ENCODE measurements at regions not wholly inside any gene's neighbourhood (a gene's known extent, or its start where the extent isn't known, plus 50 kb on each side); places are given as distances from the start of the nearest gene placed in this dataset.
"Not testable (repeated sequence)": the region's sequence is repeated elsewhere in the genome, so short reads cannot be mapped to it uniquely, and the experiment has no call there.

DNA sequence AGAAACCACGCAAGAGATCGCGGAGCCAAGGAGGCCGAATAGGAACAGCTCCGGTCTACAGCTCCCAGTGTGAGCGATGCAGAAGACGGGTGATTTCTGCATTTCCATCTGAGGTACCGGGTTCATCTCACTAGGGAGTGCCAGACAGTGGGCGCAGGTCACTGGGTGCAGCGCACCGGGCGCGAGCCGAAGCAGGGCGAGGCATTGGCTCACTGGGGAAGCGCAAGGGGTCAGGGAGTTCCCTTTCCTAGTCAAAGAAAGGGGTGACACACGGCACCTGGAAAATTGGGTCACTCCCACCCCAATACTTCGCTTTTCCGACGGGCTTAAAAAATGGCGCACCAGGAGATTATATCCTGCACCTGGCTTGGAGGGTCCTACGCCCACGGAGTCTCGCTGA is 94.9 kb upstream of the NEK3 start:
- not testable (repeated sequence) for H3K27ac ChIP-seq (ENCODE audit: poor library complexity, severe bottlenecking); H3K4me3 ChIP-seq (ENCODE audit: severe bottlenecking); H3K9me3 ChIP-seq (ENCODE audit: severe bottlenecking); H3K27me3 ChIP-seq (ENCODE audit: insufficient read depth, poor library complexity, severe bottlenecking); H3K4me1 ChIP-seq (ENCODE audit: insufficient read depth, poor library complexity, severe bottlenecking); H3K36me3 ChIP-seq (ENCODE audit: low read depth); ATAC-seq (ENCODE audit: low read depth); DNase-seq (ENCODE audit: low spot score)

GRCh38 chr13:52240752-52241151 is 81.4 kb upstream of the NEK3 start:
- not testable (repeated sequence) for H3K27me3 ChIP-seq (ENCODE audit: insufficient read depth, poor library complexity, severe bottlenecking); H3K27ac ChIP-seq (ENCODE audit: poor library complexity, severe bottlenecking); ATAC-seq (ENCODE audit: low read depth); H3K9me3 ChIP-seq (ENCODE audit: severe bottlenecking); DNase-seq (ENCODE audit: low spot score); H3K4me1 ChIP-seq (ENCODE audit: insufficient read depth, poor library complexity, severe bottlenecking); H3K4me3 ChIP-seq (ENCODE audit: severe bottlenecking); H3K36me3 ChIP-seq (ENCODE audit: low read depth)

DNA sequence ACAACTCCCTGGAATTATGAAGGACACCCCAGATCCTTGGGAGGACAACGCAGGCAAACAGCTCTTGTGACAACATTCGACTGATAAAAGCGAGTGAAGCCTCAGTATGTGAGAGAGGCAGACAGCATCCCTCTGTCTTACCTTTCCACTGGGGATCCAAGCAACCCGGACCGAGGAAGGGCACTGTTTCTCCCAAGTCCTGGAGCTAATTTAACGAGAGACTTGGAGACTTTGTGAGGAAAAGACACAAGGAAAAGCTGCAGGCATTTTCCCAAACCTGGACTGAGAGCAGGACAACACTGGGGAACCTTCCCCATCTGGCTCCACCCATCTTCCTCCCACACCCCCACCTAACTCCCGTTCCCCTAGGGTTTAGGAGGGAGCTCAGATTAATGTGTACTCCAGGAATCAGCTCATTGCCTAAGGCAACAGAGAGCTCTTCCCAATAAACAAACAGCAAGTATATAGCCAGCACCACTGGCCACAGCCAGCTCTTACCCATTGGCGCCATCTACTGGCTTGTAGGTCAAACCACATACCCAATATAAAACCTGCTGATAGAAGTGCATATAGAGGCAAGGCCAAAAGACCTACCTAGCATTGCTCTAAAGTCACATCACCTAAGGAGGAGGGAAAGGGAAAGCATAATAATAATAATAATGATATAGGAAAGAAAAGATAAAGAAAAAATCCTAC is 76.7 kb upstream of the NEK3 start:
- not testable (repeated sequence) for H3K4me3 ChIP-seq (ENCODE audit: severe bottlenecking); H3K36me3 ChIP-seq (ENCODE audit: low read depth); H3K4me1 ChIP-seq (ENCODE audit: insufficient read depth, poor library complexity, severe bottlenecking); H3K9me3 ChIP-seq (ENCODE audit: severe bottlenecking); H3K27me3 ChIP-seq (ENCODE audit: insufficient read depth, poor library complexity, severe bottlenecking); DNase-seq (ENCODE audit: low spot score); H3K27ac ChIP-seq (ENCODE audit: poor library complexity, severe bottlenecking)
- TF ChIP-seq CTCF (IDR thresholded peaks at IDR 0.05; ENCODE audit: poor library complexity, severe bottlenecking): peak; percentile 74
- peak; percentile 93 for ATAC-seq (ENCODE audit: low read depth)

GRCh38 chr13:52234928-52235327 is 75.5 kb upstream of the NEK3 start:
- H3K4me3 ChIP-seq (ENCODE audit: severe bottlenecking); H3K9me3 ChIP-seq (ENCODE audit: severe bottlenecking); DNase-seq (ENCODE audit: low spot score); ATAC-seq (ENCODE audit: low read depth); H3K4me1 ChIP-seq (ENCODE audit: insufficient read depth, poor library complexity, severe bottlenecking); H3K36me3 ChIP-seq (ENCODE audit: low read depth); H3K27me3 ChIP-seq (ENCODE audit: insufficient read depth, poor library complexity, severe bottlenecking); H3K27ac ChIP-seq (ENCODE audit: poor library complexity, severe bottlenecking): not testable (repeated sequence)

GRCh38 chr13:52223063-52223462 is 63.7 kb upstream of the NEK3 start:
- H3K27me3 ChIP-seq (ENCODE audit: insufficient read depth, poor library complexity, severe bottlenecking); H3K27ac ChIP-seq (ENCODE audit: poor library complexity, severe bottlenecking); DNase-seq (ENCODE audit: low spot score); H3K4me3 ChIP-seq (ENCODE audit: severe bottlenecking); H3K4me1 ChIP-seq (ENCODE audit: insufficient read depth, poor library complexity, severe bottlenecking); H3K9me3 ChIP-seq (ENCODE audit: severe bottlenecking); H3K36me3 ChIP-seq (ENCODE audit: low read depth); ATAC-seq (ENCODE audit: low read depth): not testable (repeated sequence)

GRCh38 chr13:52213920-52214319 is 54.5 kb upstream of the NEK3 start:
- H3K9me3 ChIP-seq (ENCODE audit: severe bottlenecking); H3K4me3 ChIP-seq (ENCODE audit: severe bottlenecking); H3K36me3 ChIP-seq (ENCODE audit: low read depth); H3K27me3 ChIP-seq (ENCODE audit: insufficient read depth, poor library complexity, severe bottlenecking); DNase-seq (ENCODE audit: low spot score); H3K4me1 ChIP-seq (ENCODE audit: insufficient read depth, poor library complexity, severe bottlenecking); H3K27ac ChIP-seq (ENCODE audit: poor library complexity, severe bottlenecking); ATAC-seq (ENCODE audit: low read depth): not testable (repeated sequence)

GRCh38 chr13:52212886-52213285 is 53.5 kb upstream of the NEK3 start:
- not testable (repeated sequence) for ATAC-seq (ENCODE audit: low read depth); H3K4me3 ChIP-seq (ENCODE audit: severe bottlenecking); H3K36me3 ChIP-seq (ENCODE audit: low read depth); H3K27me3 ChIP-seq (ENCODE audit: insufficient read depth, poor library complexity, severe bottlenecking); H3K9me3 ChIP-seq (ENCODE audit: severe bottlenecking); DNase-seq (ENCODE audit: low spot score); H3K27ac ChIP-seq (ENCODE audit: poor library complexity, severe bottlenecking); H3K4me1 ChIP-seq (ENCODE audit: insufficient read depth, poor library complexity, severe bottlenecking)

DNA sequence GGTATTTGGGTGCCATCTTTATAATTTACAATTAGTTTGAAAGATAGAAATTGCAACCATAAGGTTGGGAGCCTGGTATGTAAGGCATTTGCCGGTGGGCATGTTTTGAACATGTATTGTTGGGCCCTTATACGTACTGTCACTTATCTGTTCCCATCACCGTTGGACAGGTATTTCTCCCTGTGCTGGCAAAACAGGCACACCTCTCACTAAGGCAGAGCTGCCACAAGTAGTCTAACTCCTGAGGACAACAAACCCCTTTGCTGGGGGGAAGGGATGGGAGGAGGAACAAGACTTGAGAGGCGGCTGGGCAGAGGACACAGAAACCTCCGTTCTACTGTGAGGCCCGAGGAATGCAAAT is 52.0 kb upstream of the NEK3 start:
- H3K4me1 ChIP-seq (ENCODE audit: insufficient read depth, poor library complexity, severe bottlenecking); H3K36me3 ChIP-seq (ENCODE audit: low read depth); H3K9me3 ChIP-seq (ENCODE audit: severe bottlenecking); H3K27ac ChIP-seq (ENCODE audit: poor library complexity, severe bottlenecking); ATAC-seq (ENCODE audit: low read depth); H3K27me3 ChIP-seq (ENCODE audit: insufficient read depth, poor library complexity, severe bottlenecking); H3K4me3 ChIP-seq (ENCODE audit: severe bottlenecking); DNase-seq (ENCODE audit: low spot score): not testable (repeated sequence)

DNA sequence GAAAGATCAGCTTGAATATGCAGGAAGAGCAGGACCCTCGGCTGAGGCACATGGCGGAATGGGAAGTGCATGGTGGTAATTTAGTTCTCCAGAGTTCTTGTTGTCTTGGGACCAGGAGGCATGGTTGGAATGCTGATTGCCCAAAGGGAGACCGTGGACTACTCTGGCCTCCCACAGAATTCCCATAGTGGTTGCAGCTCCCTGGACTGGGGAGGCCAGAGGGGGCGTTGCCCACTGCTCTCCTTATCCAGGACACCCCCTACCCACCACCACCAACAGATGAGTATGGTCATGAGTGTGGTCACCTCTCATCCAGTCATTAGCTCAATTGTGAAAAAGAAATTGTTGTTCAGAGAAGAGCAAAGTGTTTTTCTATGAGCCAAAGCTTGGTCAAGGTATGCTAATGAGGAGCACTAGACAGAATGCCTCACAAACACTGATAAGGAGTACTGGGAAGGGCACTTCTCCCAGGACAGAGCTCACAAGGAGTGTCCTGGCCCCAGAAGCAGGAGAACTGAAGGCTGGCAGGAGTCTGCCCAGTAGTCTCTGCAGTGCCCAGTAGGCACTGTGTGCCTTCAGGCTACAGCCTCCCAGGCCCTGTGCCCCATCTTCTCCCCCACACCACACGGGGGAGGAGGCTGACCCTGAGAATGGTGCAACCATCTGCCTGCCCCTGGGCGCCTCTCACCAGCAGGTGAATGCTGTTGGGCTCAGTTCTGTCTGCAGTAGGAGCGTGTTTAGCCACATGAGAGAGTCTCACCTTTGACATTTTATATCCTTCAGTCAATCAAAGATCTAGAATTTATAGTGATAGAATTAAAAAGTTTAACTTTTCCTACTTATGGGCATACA is 51.4 kb upstream of the NEK3 start:
- not testable (repeated sequence) for H3K9me3 ChIP-seq (ENCODE audit: severe bottlenecking); H3K4me3 ChIP-seq (ENCODE audit: severe bottlenecking); DNase-seq (ENCODE audit: low spot score); H3K27ac ChIP-seq (ENCODE audit: poor library complexity, severe bottlenecking); H3K36me3 ChIP-seq (ENCODE audit: low read depth); H3K4me1 ChIP-seq (ENCODE audit: insufficient read depth, poor library complexity, severe bottlenecking); H3K27me3 ChIP-seq (ENCODE audit: insufficient read depth, poor library complexity, severe bottlenecking); ATAC-seq (ENCODE audit: low read depth)

All from RWPE2 (cell line).